GM18502 (cell line): ENCODE measurements at regions not wholly inside any gene's neighbourhood (a gene's known extent, or its start where the extent isn't known, plus 50 kb on each side); places are given as distances from the start of the nearest gene placed in this dataset.
"Not testable (repeated sequence)": the region's sequence is repeated elsewhere in the genome, so short reads cannot be mapped to it uniquely, and the experiment has no call there.

ENCODE experiments used
- ATAC-seq: cut with Tn5 transposase; IDR thresholded peaks from one replicate; pipeline ENCODE4 v1.9.1; 2021; ENCODE audit warnings: mild to moderate bottlenecking; ENCODE audit not compliant: unreplicated experiment, poor library complexity

DNA sequence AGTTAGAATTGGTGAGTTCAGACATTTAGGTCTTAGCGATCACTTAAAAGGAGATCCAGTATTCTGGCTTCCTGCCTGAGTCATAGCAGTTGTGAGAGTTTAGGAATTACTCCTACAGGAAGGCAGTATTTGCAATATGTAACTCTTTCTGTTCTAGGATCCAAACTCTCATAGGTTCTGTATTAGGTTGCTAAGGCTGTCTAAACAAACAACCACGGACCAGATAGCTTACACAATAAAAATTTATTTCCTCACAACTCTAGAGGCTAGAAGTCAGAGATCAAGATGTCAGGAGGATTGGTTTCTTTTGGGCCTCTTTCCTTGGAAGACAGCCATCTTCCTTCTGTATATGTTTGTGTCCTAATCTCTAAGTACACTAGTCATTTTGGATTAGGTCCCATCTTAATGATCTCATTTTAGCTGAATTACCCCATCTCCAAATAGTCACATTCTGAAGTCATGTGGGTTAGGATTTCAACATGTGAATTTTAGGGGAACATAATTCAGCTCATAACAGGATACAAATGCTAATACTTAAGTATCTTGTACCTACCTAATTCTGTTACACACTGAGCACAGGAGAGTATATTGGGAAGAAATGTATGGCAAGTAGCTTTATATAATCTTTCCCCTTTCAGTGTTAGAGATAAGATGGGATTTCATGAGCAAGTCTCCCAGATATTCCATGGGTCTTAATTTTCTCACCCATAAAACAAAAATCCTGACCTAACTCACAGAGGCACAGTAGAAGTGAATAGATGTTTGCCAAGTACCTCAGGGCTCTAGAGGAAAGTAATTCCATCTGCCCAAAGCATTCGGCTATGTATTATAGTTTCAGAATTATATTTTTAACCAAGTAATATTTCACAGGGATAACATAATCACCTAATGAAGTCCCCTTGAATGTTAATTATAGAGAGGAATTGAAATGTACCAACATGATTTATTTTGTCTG lies 144.4 kb downstream of the PTBP2 start:
- ATAC-seq = no peak

DNA sequence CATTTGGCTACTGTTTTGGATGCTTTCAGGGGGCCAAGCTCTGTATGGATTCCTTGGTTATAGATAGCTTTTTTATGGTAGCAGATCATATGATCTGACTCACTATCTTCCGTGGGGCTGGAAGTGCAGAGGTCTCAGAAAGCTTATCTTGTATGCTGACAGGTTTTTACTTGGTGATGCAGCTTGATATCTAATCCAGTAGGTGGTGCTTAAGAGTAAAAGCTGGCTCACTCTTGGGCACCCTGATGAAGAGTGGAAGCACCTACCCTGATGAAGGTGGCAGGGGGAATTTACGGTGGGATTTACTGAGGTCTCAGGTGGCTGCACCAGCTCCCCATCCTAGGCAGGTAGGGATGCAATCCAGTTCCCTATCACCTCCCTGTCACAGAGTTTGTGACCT lies 151.2 kb downstream of the PTBP2 start:
- ATAC-seq = no peak

DNA sequence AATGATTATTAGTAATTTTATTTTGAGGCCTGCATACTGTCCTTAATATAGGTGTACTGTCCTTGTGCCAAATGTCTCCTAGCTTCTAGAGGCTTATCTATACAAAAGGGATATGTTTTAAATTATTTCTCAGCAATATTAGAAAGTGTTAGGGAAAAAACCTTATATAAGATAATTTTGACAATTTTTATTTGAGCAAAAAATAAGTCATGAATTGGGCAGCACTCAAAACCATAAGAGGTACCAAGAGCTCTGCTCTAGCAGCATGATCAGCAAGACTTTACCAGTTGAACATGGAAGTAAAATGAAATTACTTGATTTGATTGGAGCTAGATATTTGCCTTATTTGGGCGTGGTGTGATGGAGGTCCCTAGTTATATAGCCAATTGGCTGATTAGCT lies 157.1 kb downstream of the PTBP2 start:
- no peak for ATAC-seq

DNA sequence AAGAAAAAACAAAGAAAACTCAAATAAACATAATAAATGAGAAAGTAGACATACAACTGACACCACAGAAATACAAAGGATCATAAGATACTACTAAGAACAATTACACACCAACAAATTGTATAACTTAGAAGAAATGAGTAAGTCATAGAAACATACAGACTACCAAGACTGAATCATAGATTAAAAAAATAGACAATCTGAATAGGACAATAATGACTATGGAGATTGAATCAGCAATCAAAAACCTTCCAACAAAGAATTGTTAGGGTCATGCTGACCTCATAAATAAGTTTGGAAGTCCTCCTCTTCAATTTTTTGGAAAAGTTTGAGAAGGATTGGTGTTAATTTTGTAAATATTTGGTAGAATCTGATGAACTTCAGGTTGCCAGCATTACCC lies 159.0 kb downstream of the PTBP2 start:
- no peak for ATAC-seq

DNA sequence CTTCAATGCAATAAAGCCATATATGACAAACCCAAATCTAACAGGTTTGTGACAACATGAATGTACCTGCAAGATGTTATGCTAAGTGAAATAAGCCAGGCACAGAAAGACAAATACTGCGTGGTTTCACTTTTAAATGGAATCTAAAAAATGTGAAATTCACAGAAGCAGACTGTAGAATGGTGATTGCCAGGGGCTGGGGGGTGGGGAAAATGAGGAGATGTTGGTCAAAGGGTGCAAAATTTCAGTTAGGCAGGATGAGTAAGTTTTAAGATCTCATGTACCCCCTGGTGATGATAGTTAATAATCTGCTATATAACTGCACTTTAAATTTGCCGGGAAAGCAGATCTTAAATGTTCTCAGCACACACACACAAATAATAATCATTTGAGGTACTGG lies 160.5 kb downstream of the PTBP2 start:
- ATAC-seq = no peak

DNA sequence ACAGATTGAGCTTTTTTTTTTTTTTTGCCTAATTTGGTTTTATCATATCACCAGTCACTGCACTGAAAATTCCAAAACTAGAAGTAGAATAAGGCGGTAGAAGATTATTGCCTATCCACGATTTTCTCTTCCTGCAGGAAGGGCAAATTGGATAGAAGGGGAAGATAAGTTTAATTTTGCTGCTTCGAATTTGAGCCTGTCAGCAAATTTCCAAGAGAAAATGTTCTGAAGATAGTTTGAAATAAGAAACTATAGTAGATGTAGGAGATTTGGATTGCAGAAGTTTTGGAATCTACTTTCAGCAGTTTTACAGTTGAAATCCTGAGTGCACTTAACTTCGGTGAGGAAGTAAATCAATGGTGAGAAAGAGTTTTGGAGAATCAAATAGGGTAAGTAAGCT lies 164.9 kb downstream of the PTBP2 start:
- ATAC-seq = no peak

DNA sequence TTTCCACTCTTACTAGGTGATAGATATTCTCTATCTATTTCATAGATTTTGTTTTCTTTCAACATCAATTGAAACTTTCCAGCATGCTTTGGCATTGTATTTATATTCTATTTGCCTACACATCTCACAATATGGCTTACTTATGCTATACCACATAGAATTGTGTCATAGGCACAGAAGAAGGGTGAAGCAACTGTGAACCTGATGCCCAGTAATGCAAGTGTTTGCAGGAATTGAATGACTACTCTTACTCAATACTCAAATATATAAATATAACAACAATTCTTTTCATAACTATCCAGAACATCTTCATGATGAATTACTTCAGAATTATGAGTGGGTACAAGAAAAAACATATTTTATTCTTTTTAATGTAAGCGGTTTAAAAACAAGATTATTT lies 165.9 kb downstream of the PTBP2 start:
- no peak for ATAC-seq

DNA sequence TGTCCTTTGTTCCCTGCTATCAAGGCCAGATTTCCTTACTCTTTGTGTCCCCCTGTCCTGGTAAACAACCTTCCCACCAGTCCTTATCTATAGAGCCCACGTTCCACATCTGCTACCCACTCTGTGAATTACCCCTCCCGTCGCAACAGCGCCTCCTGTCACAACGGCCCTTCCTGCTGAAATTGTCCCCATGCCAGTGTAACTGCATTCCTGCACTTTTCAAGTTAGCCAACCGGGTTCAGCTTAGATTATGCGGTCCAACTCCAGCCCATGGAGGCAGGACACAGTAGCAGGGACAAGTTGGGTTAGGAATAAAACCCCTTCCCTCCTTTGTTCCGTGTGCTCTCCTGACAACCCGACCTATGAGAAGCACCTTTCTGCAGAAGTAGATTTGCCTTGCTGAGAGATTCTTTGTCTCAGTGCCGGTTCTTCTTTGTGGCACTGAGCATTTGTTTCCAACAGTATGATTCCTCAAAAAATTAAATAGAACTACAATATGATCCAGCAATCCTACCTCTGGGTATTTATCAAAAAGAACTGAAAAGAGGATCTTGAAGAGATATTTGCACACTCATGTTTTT lies 180.3 kb downstream of the PTBP2 start:
- no peak for ATAC-seq

DNA sequence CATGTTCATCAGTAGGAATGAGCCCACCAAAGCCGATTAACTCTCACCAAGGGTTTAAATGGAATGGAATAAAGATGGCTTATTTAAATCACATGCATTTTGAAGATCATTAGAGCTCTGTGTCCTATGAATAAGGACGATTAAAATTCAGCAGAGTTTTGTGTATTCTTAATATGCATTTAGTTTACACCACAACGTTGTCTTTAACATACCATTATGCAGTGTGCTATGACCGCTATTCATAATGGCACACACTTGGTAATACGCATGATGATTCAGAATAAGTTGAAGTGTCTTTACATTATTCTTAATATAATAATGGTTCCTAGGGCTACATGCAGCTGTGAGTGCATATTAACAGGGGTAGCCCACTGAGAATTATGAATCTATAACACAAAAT lies 190.7 kb downstream of the PTBP2 start:
- ATAC-seq = no peak

DNA sequence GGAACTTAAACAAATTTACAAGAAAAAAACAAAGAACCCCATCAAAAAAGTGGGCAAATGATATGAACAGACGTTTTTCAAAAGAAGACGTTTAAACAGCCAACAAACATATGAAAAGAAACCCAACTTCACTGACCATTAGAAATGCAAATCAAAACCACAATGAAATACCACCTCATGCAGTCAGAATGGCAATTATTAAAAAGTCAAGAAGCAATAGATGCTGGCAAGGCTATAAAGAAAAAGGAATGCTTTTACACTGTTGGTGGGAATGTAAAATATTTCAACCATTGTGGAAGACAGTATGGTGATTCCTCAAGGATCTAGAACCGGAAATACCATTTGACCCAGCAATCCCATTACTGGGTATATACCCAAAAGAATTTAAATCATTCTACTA lies 194.1 kb downstream of the PTBP2 start:
- ATAC-seq = not testable (repeated sequence)

DNA sequence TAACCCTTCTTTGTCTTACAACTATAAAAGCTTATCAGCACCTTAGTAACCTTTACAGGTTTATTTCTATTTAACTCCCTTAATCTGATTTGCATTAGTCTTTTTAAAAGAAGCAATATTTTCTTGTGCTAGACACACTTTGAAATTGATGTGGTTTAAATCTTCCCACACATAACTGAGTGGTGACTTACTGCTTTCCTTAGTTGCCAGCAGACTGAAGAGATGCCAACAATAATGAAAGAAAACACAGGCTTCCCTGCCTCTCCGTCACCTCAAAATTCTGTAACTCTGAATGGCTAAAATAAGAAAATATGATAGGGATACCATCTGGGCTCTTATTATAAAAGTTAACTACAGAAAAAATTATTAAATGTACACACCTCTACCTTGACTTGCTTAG lies 196.8 kb downstream of the PTBP2 start:
- no peak for ATAC-seq

DNA sequence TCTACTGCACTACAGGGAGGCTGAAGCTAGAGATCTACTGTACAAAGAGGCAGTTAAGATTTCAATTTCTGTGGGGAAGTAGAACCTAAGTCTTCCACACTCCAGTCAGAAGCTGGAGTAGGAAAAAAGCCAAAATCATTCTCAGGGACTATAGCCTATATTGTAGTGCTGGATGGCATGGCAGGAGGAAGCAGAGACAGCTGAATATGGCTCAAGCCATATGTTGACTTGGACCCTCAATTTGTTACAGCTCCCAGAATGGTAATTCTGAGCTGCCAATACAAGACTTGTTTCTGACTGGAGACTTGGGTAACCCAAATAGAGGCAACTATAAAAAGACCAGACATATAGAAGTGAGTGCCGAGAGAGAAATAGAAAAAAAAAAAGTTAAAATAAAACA lies 200.6 kb downstream of the PTBP2 start:
- ATAC-seq = no peak

DNA sequence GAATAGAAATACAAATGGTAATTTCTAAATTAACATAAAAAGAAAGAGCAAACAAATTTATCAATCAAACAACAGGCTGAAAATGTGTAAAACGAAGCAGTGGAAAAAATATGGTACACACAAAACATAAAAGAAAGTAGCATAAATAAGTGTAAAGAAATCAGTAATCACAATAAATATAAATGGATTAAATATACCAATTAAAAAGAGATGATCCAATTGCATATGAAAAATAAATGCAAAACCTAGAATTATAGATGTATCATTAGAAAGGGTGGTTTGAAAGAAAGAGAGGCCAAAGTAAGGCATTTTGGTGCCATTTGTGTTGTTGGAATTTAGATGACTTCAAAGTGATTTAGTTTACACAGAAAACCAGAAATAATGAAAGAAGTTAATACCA lies 202.2 kb downstream of the PTBP2 start:
- no peak for ATAC-seq

DNA sequence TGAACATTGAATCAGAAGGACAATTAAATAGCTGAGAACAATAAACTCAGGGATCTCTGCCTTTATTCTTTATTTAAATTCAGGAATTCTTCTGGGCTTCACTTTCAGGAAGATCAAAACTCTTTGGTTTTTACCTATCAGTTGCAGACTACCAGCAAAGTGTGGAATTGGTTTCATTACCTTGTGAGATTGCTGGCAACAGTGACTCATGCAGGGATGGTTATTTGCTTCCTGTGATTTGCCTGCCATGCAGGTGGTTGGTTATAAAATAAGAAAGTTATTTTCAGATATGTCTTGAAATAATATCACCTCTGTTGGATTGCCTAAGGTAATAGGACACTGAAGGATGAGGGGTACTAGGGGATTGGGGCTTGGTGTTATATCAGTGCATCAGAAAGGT lies 204.6 kb downstream of the PTBP2 start:
- no peak for ATAC-seq

DNA sequence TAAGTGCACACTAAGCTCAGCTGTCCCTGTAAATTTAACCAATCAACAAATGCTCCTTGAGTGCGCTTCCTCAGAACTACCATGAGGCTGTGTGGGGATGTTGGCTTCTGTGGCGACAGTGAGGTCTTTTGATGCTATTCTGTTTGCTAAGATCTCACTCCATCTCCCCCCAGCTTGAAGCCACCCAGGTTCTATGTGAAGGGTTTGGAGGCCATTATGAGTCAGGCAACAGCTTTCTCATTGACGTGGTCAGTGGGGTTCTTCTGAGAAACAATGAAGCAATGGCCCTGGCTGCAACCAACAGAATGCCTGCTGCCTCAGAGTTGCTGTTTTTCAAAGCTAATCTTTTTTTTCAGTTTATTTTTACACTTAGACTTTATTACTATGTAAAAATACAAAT lies 205.5 kb downstream of the PTBP2 start:
- ATAC-seq = no peak

DNA sequence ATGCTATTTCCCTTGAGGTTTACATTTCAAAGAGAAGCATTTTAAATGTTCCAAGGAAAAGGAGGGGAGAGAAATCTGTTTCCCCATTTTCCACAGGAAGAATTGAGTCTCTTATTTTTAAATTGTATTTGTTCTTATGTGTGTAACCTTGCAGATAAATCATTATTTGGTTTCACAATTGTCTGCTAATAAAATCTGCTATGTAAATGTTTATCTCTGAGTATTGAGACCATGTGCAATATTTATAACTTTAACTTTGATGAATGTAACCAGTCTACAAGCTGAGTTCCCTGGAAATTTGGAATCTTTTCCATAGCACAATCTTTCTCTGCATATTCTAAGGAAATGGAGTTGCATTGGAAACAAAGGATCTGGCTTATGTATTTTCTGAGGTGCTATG lies 209.6 kb downstream of the PTBP2 start:
- ATAC-seq = no peak

DNA sequence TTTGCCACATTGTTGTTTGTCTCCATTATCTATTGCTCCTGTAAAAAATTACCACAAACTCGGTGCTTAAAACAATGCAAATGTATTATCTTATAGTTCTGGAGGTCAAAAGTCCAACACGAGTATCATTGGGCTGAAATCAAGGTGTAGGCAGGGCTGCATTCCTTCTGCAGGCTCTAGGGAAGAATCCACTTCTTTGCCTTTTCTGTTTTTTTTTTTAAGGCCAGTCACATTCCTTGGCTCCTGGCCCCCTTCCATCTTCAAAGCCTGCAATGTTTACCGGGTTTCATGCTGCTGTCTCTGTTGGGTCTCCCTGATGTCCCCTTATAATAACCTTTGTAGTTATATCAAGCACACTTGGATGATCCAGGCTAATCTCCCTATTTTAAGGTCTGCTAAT lies 212.7 kb downstream of the PTBP2 start:
- no peak for ATAC-seq

DNA sequence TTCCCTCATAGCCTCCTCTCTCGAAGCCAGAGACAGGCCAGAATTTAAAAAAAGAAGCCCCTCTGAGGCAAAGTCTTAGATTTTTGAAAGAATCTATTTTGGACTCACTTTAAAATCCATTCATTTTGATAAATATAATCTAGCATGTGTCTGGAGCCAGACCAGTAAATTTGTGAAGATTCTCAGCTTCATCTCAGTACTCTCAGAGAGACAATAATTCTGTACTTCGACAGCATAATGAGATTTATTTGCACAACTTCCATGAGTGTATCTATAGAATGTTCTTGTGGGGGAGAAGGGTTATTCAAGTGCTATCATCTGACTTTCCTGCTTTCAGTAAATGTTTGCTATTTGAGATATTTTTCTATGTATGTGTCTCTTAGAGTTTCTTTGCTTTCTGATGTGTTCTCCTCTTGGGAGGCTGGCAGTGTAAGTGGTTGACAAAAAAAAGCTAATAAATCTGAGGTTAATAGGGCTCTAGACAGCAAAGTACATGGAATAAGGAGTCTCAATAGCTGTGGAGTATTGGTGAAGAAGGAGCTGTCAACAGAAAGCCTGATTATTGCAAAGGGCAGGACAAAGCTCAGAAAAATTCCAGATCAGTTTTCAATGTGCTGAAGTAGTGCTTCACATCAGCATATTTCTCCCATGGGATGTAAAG lies 223.0 kb downstream of the PTBP2 start:
- ATAC-seq = no peak

DNA sequence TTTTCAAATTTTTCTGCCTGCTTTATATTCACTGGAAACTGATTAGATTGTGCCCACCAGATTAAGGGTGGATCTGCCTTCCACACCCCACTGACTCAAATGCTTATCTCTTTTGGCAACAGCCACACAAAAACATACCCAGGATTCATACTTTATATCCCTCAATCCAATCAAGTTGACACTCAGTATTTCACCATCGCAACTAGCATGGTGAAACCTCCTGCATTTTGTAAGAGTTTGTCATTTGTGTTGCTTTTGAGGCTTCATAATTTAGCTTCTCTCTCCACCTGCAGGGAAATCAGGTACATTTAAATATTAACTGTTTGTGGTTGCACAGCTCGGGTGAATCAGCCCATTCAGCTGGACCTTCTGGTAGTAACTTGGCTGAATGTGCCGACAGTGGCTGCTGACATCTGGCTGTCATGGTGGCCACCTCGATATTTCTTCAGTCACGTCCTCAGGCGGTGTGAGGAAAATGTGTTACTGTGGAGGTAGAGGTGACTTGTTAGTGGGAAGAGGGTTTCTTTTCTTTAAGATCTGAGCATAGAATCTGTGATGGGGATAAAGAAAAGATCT lies 224.0 kb downstream of the PTBP2 start:
- ATAC-seq = no peak

DNA sequence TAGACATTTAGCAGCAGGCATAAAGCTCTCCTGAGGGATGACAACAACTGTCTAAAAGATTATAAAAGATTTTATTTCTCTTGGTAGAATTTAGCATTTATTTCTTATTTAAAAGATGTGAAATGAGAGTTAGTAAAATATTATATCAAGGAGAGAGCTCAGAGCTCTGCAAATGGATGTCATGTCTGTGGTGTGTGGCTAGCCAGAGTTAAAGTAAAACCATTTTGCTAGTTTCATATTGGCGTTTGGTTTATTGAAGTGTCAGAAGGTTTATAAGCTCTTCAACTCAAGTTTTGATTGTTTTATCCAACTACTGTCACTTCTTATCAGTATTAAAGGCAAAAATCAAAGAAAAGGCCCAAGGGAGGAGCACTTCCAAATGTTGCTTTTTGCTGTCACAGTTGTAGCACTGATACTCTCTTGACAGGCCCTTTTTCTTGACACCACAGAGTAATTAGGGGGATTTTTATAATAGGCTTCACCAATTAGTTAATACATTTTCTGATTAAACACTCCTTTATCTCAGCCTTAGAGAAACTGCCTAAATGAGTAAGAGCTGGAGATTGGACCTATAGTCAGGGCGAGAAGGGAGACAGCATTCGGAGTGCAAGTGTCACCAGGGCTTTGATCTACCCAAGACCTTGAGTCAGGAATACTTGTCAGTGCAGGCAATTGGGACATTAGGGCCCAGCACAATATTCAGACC lies 233.9 kb downstream of the PTBP2 start:
- no peak for ATAC-seq

DNA sequence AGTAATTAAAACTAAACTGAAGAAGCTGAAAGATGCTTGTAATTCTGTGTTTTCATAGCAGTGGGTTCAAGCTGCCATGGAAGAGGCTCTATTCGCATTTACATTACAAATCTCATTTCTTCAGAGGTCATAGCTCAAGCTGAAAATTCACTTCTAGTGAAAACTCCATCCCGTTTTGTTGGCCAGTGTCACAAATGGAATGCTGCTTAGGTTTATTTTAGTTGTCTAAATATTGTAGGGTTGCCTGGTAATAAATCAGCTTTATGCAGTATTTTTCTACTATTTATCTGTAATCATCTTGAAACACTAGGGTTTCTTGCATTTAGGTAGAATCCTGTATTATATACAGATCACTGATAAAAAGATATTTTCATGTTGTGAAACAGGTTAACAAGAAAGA lies 240.6 kb downstream of the PTBP2 start:
- ATAC-seq = no peak
